ENCODE measurements at regions not wholly inside any gene's neighbourhood (a gene's known extent, or its start where the extent isn't known, plus 50 kb on each side); places are given as distances from the start of the nearest gene placed in this dataset.

GRCh38 chrX:8042304-8042703 lies 115.1 kb upstream of the PNPLA4 start:
- TF ChIP-seq CTCF (IDR thresholded peaks at IDR 0.05) = peak in 1 of 4 donors; percentile 7
- no peak for TF ChIP-seq POLR2A (IDR thresholded peaks at IDR 0.05)
